Choroid plexus epithelial cell (primary cell): ENCODE measurements at regions not wholly inside any gene's neighbourhood (a gene's known extent, or its start where the extent isn't known, plus 50 kb on each side); places are given as distances from the start of the nearest gene placed in this dataset.
A peak's percentile ranks its signal among the peaks of the same experiment; 100 is the strongest.

Experiments
- DNase-seq: peaks from one replicate; pipeline ENCODE4 v3.0.0-alpha.2; 2010; ENCODE audit warnings: low read depth
- H3K4me3 ChIP-seq: 2 replicates; pipeline ENCODE4 v1.5.1; 2011; ENCODE audit warnings: low read depth, mild to moderate bottlenecking, control low read depth, low read length, moderate library complexity
- TF ChIP-seq, protein P1 (sequence below): conservative IDR thresholded peaks from 2 replicates; pipeline ENCODE4 v1.5.1; 2011; ENCODE audit warnings: low read depth, mild to moderate bottlenecking, control low read depth, inconsistent platforms, low read length, moderate library complexity

DNA sequence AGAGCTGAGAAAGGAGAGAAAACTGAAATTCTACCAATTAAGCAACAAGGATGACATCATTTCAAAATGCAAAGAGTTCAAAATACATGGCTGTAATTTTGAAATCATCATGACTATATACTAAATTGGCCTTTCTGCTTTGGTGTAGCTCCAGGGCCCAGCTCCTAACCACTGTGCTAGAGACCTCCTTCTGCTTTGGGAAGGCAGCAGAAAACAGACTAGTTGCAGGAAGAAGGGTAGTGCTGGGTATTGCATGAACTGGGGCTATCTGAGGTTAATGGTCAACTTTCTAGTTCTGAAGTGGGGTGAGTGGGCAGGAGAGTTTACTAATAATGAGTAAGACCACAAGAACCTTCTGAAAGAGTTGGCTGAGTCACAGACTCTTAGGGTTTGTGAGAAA lies 66.2 kb downstream of the PTGER2 start:
- no peak overlapping the region for H3K4me3 ChIP-seq
- DNase-seq, result peak; percentile 47
- TF ChIP-seq, protein P1, sequence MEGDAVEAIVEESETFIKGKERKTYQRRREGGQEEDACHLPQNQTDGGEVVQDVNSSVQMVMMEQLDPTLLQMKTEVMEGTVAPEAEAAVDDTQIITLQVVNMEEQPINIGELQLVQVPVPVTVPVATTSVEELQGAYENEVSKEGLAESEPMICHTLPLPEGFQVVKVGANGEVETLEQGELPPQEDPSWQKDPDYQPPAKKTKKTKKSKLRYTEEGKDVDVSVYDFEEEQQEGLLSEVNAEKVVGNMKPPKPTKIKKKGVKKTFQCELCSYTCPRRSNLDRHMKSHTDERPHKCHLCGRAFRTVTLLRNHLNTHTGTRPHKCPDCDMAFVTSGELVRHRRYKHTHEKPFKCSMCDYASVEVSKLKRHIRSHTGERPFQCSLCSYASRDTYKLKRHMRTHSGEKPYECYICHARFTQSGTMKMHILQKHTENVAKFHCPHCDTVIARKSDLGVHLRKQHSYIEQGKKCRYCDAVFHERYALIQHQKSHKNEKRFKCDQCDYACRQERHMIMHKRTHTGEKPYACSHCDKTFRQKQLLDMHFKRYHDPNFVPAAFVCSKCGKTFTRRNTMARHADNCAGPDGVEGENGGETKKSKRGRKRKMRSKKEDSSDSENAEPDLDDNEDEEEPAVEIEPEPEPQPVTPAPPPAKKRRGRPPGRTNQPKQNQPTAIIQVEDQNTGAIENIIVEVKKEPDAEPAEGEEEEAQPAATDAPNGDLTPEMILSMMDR, result no peak
